Smooth muscle cell (in vitro differentiated cells): ENCODE measurements at regions not wholly inside any gene's neighbourhood (a gene's known extent, or its start where the extent isn't known, plus 50 kb on each side); places are given as distances from the start of the nearest gene placed in this dataset.

Experiments
- DNase-seq: peaks from one replicate; lab custom pipeline; 2025; ENCODE audit not compliant: unreplicated experiment; lab: John Stamatoyannopoulos, UW
- H2AFZ ChIP-seq: fragments of 200-600 bp; sonication (generic); 2 replicates; pipeline ENCODE4 v1.6.0; 2016; ENCODE audit warnings: antibody characterized with exemption, low read depth, mild to moderate bottlenecking
- H3F3A ChIP-seq: fragments of 200-600 bp; sonication (generic); 2 replicates; pipeline ENCODE4 v1.6.0; 2017; ENCODE audit warnings: antibody characterized with exemption, low read depth
- H3K27ac ChIP-seq: fragments of 200-600 bp; sonication (generic); 2 replicates; pipeline ENCODE4 v1.5.1; 2016; ENCODE audit warnings: low read depth, mild to moderate bottlenecking
- H3K27me3 ChIP-seq: fragments of 200-600 bp; sonication (generic); 2 replicates; pipeline ENCODE4 v1.6.1; 2016; ENCODE audit warnings: low read depth, mild to moderate bottlenecking
- H3K36me3 ChIP-seq: fragments of 200-600 bp; sonication (generic); 2 replicates; pipeline ENCODE4 v1.5.1; 2016; ENCODE audit warnings: low read depth
- H3K4me1 ChIP-seq: fragments of 200-600 bp; sonication (generic); 2 replicates; pipeline ENCODE4 v1.5.1; 2016; ENCODE audit warnings: low read depth
- H3K4me2 ChIP-seq: fragments of 200-600 bp; sonication (generic); 2 replicates; pipeline ENCODE4 v1.6.0; 2016; ENCODE audit warnings: mild to moderate bottlenecking
- H3K4me3 ChIP-seq: fragments of 200-600 bp; sonication (generic); 2 replicates; pipeline ENCODE4 v1.5.1; 2016; ENCODE audit warnings: mild to moderate bottlenecking
- H3K79me2 ChIP-seq: fragments of 200-600 bp; sonication (generic); 2 replicates; pipeline ENCODE4 v1.6.0; 2016; ENCODE audit warnings: low read depth, mild to moderate bottlenecking
- H3K9ac ChIP-seq: fragments of 200-600 bp; sonication (generic); 2 replicates; pipeline ENCODE4 v1.6.0; 2016; ENCODE audit warnings: low read depth
- H3K9me3 ChIP-seq: fragments of 200-600 bp; sonication (generic); replicated peaks from 2 replicates; pipeline ENCODE4 v1.5.1; 2016; ENCODE audit warnings: low read depth
- H4K20me1 ChIP-seq: fragments of 200-600 bp; sonication (generic); 2 replicates; pipeline ENCODE4 v1.6.0; 2016; ENCODE audit warnings: low read depth
- WGBS: methylation state at CpG from one replicate; pipeline ENCODE4 v1.1.7; 2016; ENCODE audit warnings: low lambda C conversion rate; 5-methylcytosine and 5-hydroxymethylcytosine counted together
- TF ChIP-seq, protein P1 (sequence below): fragments of 200-600 bp; sonication (generic); IDR thresholded peaks from 2 replicates; pipeline ENCODE4 v1.5.1; 2017; ENCODE audit warnings: borderline replicate concordance, mild to moderate bottlenecking, antibody characterized with exemption; ENCODE audit not compliant: insufficient read depth, poor library complexity, severe bottlenecking

DNA sequence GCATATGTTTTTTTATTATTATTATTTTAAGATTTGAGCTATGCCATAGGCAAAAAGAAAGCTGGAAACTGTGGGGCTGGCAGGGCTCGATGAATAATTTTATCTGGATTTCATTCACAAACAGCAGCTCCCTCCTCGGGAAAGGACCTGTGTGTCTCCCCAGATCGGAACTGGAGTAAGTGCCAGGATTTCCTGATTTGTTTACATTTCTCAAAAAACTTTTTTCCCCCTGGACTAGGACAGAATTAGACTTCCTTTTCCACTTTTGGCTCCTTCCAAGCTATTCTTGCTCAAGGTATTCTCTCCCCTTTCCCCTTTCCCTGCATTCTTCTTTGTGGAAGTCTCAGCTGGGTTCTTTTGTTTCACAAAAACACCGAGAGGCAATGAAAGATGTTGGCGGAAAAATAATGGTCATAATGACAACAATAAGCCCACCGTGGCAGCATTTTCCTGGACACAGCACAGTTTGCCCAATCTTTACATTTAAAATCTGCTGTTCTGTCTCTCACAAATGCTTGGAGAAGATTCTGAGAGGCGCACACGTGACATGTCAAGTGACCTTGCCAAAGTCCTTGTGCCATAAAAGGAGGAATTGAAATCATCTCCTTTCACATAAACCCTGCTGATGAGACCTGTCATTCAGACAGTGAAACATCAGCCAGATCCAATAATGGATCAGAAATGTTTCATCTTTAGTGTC is 85.8 kb upstream of the PREP start:
- Histone ChIP-seq H3K9me3 (no peaks in the 10 kb centered on the region), H2AFZ (peak overlapping the region; percentile 78), H3K4me3 (no peak overlapping the region), H3F3A (peaks cover 5% of the 10 kb centered on the region), H3K4me1 (peaks cover 17% of the 10 kb centered on the region), H4K20me1 (no peaks in the 10 kb centered on the region), H3K4me2 (peak overlapping the region; percentile 41), H3K36me3 (no peaks in the 10 kb centered on the region), H3K79me2 (no peaks in the 10 kb centered on the region), H3K9ac (no peak overlapping the region), H3K27ac (no peak overlapping the region), H3K27me3 (no peaks in the 10 kb centered on the region)
- TF ChIP-seq, protein P1, sequence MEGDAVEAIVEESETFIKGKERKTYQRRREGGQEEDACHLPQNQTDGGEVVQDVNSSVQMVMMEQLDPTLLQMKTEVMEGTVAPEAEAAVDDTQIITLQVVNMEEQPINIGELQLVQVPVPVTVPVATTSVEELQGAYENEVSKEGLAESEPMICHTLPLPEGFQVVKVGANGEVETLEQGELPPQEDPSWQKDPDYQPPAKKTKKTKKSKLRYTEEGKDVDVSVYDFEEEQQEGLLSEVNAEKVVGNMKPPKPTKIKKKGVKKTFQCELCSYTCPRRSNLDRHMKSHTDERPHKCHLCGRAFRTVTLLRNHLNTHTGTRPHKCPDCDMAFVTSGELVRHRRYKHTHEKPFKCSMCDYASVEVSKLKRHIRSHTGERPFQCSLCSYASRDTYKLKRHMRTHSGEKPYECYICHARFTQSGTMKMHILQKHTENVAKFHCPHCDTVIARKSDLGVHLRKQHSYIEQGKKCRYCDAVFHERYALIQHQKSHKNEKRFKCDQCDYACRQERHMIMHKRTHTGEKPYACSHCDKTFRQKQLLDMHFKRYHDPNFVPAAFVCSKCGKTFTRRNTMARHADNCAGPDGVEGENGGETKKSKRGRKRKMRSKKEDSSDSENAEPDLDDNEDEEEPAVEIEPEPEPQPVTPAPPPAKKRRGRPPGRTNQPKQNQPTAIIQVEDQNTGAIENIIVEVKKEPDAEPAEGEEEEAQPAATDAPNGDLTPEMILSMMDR, result no peak
- 67% methylated on average over 8 of the region's 8 CpGs for WGBS
- DNase-seq, result no peak

DNA sequence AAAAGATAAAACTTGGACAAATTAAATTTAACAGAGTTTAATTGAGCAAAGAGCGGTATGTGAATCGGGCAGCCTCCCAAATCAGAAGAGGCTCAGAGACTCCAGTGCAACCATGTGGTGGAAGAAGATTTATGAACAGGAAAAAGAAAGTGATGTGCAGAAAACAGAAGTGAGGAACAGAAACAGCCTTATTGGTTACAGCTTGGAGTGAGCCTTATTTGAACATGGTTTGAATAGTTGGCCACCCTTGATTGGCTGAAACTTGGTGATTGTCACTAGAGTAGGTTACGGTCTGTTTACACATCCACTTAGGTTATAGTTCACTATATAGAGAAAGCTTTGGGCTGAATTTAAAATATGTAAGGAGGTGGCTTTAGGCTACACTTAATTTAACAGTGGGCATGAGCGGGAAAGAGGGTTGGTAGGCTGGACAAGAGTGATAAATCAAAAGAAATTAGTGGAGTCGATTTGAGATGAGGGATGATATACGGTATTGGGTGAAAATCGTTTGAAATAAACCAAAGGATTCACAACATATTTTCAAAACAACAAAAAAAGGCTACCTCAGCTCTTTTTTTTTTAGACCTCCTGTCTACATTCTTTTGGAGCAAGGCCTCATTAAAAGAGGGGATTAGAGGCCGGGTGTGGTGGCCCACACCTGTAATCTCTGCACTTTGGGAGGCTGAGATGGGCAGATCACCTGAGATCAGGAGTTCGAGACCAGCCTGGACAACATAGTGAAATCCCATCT is 84.3 kb upstream of the PREP start:
- Histone ChIP-seq H3K36me3 (no peaks in the 10 kb centered on the region), H3K4me3 (no peak overlapping the region), H3K27me3 (no peaks in the 10 kb centered on the region), H3K27ac (no peak overlapping the region), H3K4me2 (no peak overlapping the region), H3K4me1 (peaks cover 17% of the 10 kb centered on the region), H3K9ac (no peak overlapping the region), H3K9me3 (no peaks in the 10 kb centered on the region), H4K20me1 (no peaks in the 10 kb centered on the region), H2AFZ (no peak overlapping the region), H3F3A (peaks cover 11% of the 10 kb centered on the region), H3K79me2 (no peaks in the 10 kb centered on the region)
- 95% methylated on average over 9 of the region's 9 CpGs for WGBS
- TF ChIP-seq, protein P1, result no peak
- DNase-seq, result no peak

DNA sequence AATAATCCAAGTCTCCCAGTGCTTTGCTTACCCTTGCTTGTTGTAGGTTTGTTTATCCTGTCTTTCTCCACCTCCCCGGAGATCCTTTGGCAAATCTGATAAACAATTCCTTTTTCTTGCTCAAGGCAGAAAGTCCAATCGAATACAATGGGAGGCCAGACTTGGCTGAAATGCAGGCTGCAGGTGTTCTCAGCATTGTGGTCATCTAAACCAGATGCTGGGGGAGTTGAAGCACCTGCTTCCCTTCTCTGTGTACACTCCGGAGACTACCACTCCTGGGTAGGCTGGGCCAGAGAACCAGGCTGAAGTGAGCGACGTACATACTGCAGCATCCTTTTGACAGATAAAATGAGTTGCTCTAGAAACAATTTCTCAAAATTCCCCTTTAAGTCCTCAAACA is 82.6 kb upstream of the PREP start:
- no peaks in the 10 kb centered on the region for H4K20me1 ChIP-seq
- H3K9me3 ChIP-seq, result no peaks in the 10 kb centered on the region
- TF ChIP-seq, protein P1, result no peak
- H2AFZ ChIP-seq, result no peak overlapping the region
- no peaks in the 10 kb centered on the region for H3K79me2 ChIP-seq
- no peaks in the 10 kb centered on the region for H3K36me3 ChIP-seq
- H3K4me2 ChIP-seq, result no peak overlapping the region
- peaks cover 17% of the 10 kb centered on the region for H3K4me1 ChIP-seq
- DNase-seq, result no peak
- WGBS, result 79% methylated on average over 5 of the region's 5 CpGs
- no peaks in the 10 kb centered on the region for H3K27me3 ChIP-seq
- no peak overlapping the region for H3K9ac ChIP-seq
- H3K27ac ChIP-seq, result no peak overlapping the region
- no peak overlapping the region for H3K4me3 ChIP-seq
- H3F3A ChIP-seq, result peaks cover 15% of the 10 kb centered on the region
